GM12874 (cell line): ENCODE measurements at regions not wholly inside any gene's neighbourhood (a gene's known extent, or its start where the extent isn't known, plus 50 kb on each side); places are given as distances from the start of the nearest gene placed in this dataset.

Source experiments
- TF ChIP-seq, protein P1 (sequence below): IDR thresholded peaks from 2 replicates; pipeline ENCODE4 v1.5.1; 2011; ENCODE audit warnings: low read depth, mild to moderate bottlenecking, control low read depth, low read length, moderate library complexity; ENCODE audit not compliant: insufficient read depth

DNA sequence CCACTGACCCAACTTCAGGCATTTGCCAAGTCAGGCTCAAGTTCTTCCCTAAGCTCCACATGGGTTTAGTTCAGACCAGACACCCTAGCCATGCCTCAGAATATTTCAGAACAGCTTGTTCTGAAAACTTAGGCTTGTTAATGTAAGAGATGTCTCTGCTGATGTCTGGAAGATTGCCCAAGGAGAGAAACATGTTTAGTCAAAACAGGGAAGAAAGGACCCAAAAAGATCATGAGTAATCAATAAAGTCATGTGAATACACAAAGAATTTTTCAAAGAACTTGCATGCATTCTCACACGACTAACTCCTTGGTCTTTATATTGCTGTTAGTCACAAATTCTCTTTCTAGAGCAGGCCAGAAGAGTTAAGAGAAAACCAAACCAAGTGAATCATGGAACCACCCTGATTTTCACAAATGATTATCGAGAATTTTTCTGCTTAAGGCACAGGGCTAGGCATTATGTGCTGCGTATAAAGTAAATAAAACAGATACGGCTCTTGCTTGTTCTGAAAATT lies 158.1 kb upstream of the HMHB1 start:
- TF ChIP-seq, protein P1, sequence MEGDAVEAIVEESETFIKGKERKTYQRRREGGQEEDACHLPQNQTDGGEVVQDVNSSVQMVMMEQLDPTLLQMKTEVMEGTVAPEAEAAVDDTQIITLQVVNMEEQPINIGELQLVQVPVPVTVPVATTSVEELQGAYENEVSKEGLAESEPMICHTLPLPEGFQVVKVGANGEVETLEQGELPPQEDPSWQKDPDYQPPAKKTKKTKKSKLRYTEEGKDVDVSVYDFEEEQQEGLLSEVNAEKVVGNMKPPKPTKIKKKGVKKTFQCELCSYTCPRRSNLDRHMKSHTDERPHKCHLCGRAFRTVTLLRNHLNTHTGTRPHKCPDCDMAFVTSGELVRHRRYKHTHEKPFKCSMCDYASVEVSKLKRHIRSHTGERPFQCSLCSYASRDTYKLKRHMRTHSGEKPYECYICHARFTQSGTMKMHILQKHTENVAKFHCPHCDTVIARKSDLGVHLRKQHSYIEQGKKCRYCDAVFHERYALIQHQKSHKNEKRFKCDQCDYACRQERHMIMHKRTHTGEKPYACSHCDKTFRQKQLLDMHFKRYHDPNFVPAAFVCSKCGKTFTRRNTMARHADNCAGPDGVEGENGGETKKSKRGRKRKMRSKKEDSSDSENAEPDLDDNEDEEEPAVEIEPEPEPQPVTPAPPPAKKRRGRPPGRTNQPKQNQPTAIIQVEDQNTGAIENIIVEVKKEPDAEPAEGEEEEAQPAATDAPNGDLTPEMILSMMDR, result no peak

GRCh38 chr5:143653256-143653655 lies 158.7 kb upstream of the HMHB1 start:
- TF ChIP-seq, protein P1, result no peak

DNA sequence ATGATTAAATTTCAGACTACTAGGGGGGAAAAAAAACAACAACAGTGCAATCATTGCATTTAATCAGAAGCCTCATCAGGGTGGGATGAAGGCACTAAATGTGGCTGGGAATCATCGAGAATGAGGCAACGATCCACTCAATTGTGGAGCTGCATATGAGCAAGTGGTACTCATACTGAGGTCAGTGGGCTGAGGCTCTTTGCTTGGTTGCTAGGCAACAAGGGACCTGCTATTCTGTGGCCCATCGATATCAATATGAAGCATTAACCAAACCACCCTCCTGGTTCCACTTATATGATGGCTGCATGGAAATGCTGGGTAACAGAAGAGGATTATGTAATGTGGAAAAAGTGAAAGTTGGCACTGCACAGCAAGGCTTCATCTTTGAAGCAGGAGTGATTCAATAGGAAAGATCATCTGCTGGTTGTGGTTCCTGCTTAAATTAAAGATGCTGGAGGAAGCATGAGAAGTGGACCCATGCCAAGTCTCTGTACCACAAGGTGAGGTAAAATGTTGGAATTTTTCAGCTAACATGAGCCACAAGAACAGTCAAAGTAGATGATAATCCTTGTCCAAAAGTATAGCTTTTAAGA lies 159.8 kb upstream of the HMHB1 start:
- TF ChIP-seq, protein P1, result no peak

DNA sequence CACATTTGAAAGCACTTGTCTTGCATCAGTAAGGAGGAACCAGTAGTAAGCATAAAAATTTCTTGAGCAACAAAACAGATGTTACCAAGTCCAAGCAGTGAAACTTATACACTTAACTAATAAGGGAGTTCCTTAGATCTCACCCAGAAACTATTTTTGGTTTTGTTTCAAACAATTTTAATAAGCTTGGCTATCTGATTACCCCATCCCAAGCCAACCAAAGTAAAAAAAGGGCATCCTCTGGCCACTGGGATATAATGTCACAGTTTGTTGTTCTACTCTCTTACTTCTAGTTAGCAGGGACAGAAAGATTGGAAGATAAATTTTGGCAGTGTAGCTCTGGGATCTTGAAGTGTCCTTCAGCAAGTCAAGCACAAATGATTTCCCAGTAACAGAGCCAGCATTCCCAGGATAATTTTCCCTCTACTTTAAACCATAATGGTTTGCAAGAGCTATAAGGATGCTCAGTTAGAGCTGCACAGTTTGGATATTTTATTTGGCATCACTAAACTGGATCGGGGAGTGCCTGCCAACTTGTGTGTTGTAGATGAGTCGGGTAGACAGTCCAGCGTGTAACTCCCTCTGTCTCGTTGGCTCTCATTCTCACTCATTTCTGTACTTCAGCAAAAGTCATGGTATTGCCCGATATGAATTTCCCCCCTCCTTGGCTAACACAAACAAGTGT lies 161.9 kb upstream of the HMHB1 start:
- TF ChIP-seq, protein P1, result no peak

- TF ChIP-seq, protein P1, result no peak
Measured at GRCh38 chr5:143648696-143649095, 163.3 kb upstream of the HMHB1 start.

DNA sequence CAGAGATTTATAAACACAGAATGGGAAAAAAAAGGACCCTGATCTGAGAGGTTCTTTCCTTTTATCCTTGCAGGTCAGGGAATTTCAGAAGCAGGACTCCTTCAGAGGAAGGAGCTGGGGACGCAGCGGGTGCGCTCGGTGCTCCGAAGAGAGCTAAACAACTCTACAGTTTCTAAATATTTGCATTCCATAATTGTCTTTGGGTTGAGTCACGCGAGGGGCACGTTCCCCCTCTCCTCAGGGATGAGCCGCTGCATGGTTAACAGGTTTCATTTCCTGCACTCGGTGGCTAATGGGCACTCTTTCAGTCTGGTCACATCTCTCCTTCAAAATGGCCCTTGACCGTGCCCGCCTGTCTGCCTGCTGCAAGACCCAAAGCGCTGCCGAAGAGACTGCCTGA lies 165.0 kb upstream of the HMHB1 start:
- TF ChIP-seq, protein P1, result no peak

- TF ChIP-seq, protein P1, result no peak
Measured at GRCh38 chr5:143645356-143645755, 166.6 kb upstream of the HMHB1 start.
